Esophagus muscularis mucosa (tissue), 2 donors: ENCODE measurements at regions not wholly inside any gene's neighbourhood (a gene's known extent, or its start where the extent isn't known, plus 50 kb on each side); places are given as distances from the start of the nearest gene placed in this dataset.

Experiments used
- POLR2A ChIP-seq: fragments of 450-650 bp; IDR thresholded peaks from one replicate; pipeline ENCODE4 v1.6.1; 2017; ENCODE audit warnings: antibody characterized with exemption, moderate library complexity, mild to moderate bottlenecking, low read depth
- POLR2AphosphoS5 ChIP-seq, 2 donors: sonication (generic); formaldehyde crosslinking; IDR thresholded peaks; one replicate each; pipeline ENCODE4 v1.6.1; 2017; ENCODE audit warnings: antibody characterized with exemption in 2 of 2

GRCh38 chr6:142633317-142633716 lies 311.7 kb downstream of the HIVEP2 start:
- TF ChIP-seq POLR2A (no peak), POLR2AphosphoS5 (IDR thresholded peaks at IDR 0.05) (no peak)
